GM18520 (cell line): ENCODE measurements at regions not wholly inside any gene's neighbourhood (a gene's known extent, or its start where the extent isn't known, plus 50 kb on each side); places are given as distances from the start of the nearest gene placed in this dataset.
A peak's percentile ranks its signal among the peaks of the same experiment; 100 is the strongest.

ENCODE experiments used
- ATAC-seq: cut with Tn5 transposase; IDR thresholded peaks from one replicate; pipeline ENCODE4 v1.9.1; 2021; ENCODE audit not compliant: unreplicated experiment

GRCh38 chr4:17339376-17339775 lies 172.5 kb downstream of the QDPR start:
- no peak for ATAC-seq

GRCh38 chr4:17336986-17337385 lies 174.9 kb downstream of the QDPR start:
- ATAC-seq: no peak

GRCh38 chr4:17336524-17336961 lies 175.3 kb downstream of the QDPR start:
- ATAC-seq: peak; percentile 94

- no peak for ATAC-seq
Observed at GRCh38 chr4:17336069-17336468, 175.8 kb downstream of the QDPR start.

- ATAC-seq: no peak
Observed at GRCh38 chr4:17335371-17335770, 176.5 kb downstream of the QDPR start.

- ATAC-seq: no peak
Observed at GRCh38 chr4:17332478-17332877, 179.4 kb downstream of the QDPR start.

- no peak for ATAC-seq
Observed at GRCh38 chr4:17329046-17329445, 182.8 kb downstream of the QDPR start.

- no peak for ATAC-seq
Observed at GRCh38 chr4:17328141-17328815, 183.6 kb downstream of the QDPR start.

- no peak for ATAC-seq
Observed at GRCh38 chr4:17327591-17327990, 184.3 kb downstream of the QDPR start.

- ATAC-seq: no peak
Observed at GRCh38 chr4:17326756-17327155, 185.1 kb downstream of the QDPR start.

GRCh38 chr4:17325098-17325497 lies 186.8 kb downstream of the QDPR start:
- ATAC-seq: no peak

GRCh38 chr4:17324386-17324830 lies 187.5 kb downstream of the QDPR start:
- ATAC-seq: no peak

GRCh38 chr4:17323554-17324385 lies 188.1 kb downstream of the QDPR start:
- no peak for ATAC-seq

- ATAC-seq: no peak
Observed at GRCh38 chr4:17322514-17322913, 189.4 kb downstream of the QDPR start.

GRCh38 chr4:17320046-17320445 lies 191.8 kb downstream of the QDPR start:
- ATAC-seq: no peak

GRCh38 chr4:17317526-17317925 lies 194.4 kb downstream of the QDPR start:
- no peak for ATAC-seq

GRCh38 chr4:17316566-17316965 lies 195.3 kb downstream of the QDPR start:
- ATAC-seq: no peak

GRCh38 chr4:17315459-17315858 lies 196.4 kb downstream of the QDPR start:
- no peak for ATAC-seq

- no peak for ATAC-seq
Observed at GRCh38 chr4:17313194-17313593, 198.7 kb downstream of the QDPR start.

GRCh38 chr4:17310269-17310652 lies 201.6 kb downstream of the QDPR start:
- ATAC-seq: peak; percentile 84

- ATAC-seq: no peak
Observed at GRCh38 chr4:17309567-17310268, 202.2 kb downstream of the QDPR start.

GRCh38 chr4:17301869-17302268 lies 210.0 kb downstream of the QDPR start:
- no peak for ATAC-seq
